Vagina (tissue), 2 donors: ENCODE measurements at regions not wholly inside any gene's neighbourhood (a gene's known extent, or its start where the extent isn't known, plus 50 kb on each side); places are given as distances from the start of the nearest gene placed in this dataset.

Experiments used
- DNase-seq, 2 donors: peaks; one replicate each; pipeline ENCODE4 v3.0.0-alpha.2; 2017; ENCODE audit errors: extremely low spot score in 2 of 2
- H3K27ac ChIP-seq: fragments of 200-600 bp; sonication (generic); one replicate; pipeline ENCODE4 v1.5.1; 2019
- H3K27me3 ChIP-seq: fragments of 200-600 bp; sonication (generic); one replicate; pipeline ENCODE4 v1.5.1; 2019
- H3K36me3 ChIP-seq, 2 donors: fragments of 200-600 bp; sonication (generic); one replicate each; pipeline ENCODE4 v1.5.1; 2017 to 2019
- H3K4me1 ChIP-seq: fragments of 200-600 bp; sonication (generic); one replicate; pipeline ENCODE4 v1.5.1; 2019
- H3K4me3 ChIP-seq, 2 donors: fragments of 200-600 bp; sonication (generic); 1 replicate in 1 of 2; 2 replicates in 1 of 2; pipeline ENCODE4 v1.5.1; 2016 to 2019
- H3K9me3 ChIP-seq: fragments of 200-600 bp; sonication (generic); one replicate; pipeline ENCODE4 v1.5.1; 2019
- POLR2A ChIP-seq, 2 donors: fragments of 450-650 bp; IDR thresholded peaks; one replicate each; pipeline ENCODE4 v1.6.1; 2017; ENCODE audit warnings: antibody characterized with exemption in 2 of 2, mild to moderate bottlenecking in 2 of 2, moderate library complexity in 2 of 2
- POLR2AphosphoS5 ChIP-seq, 2 donors: sonication (generic); formaldehyde crosslinking; IDR thresholded peaks; one replicate each; pipeline ENCODE4 v1.9.0; 2017; ENCODE audit warnings: antibody characterized with exemption in 2 of 2, mild to moderate bottlenecking in 2 of 2, low read depth in 1 of 2; ENCODE audit not compliant: insufficient read depth in 1 of 2
- intact Hi-C: fragments of 100-400 bp; cut with DNase I; formaldehyde crosslinking; loops from one replicate; pipeline ENCODE4 v1.15.1; 2023
- TF ChIP-seq, protein P1 (sequence below), 3 experiments: fragments of 450-650 bp in 2 of 3; fragments of 200-600 bp in 1 of 3; sonication (generic) in 1 of 3; IDR thresholded peaks; one replicate each; pipeline ENCODE4 v1.5.1; 2017 to 2019; ENCODE audit warnings: antibody characterized with exemption in 3 of 3, mild to moderate bottlenecking in 2 of 3, moderate library complexity in 2 of 3

DNA sequence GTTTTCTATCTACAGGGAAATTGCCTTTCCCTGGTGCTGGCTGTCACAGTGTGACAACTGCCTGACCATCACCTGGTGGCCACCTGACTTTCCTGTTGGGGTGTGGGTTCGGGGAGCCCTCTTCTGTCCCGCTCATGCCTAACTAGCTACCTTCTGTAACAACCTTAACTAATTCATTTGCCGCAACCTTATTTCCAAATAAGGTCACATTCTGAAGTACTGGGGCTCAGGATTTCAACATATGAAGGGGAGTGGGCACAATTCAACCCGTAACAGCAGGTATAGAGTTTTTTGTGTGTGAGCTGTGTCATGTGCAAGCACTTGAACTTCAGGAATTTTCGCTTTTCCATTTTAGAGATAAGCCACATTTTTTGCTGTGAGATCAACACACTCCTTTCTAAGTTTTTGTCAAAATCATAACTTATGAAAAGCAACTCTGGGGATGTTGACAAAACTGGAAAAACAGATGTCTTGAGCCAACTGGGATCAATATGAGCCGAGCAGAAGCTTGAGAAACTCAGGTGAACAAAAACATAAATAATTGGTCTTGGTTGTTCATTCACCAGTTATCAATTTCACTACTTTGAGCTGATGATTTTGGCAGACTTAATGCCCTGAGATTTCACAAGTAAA lies 242.0 kb upstream of the RGMA start:
- no peak overlapping the region for H3K4me3 ChIP-seq
- no peaks in the 10 kb centered on the region for H3K9me3 ChIP-seq
- DNase-seq, result no peak
- intact Hi-C loops, result no loop called here
- H3K27ac ChIP-seq, result no peak overlapping the region
- H3K4me1 ChIP-seq, result no peaks in the 10 kb centered on the region
- no peaks in the 10 kb centered on the region for H3K36me3 ChIP-seq
- no peak for TF ChIP-seq POLR2A (IDR thresholded peaks at IDR 0.05)
- TF ChIP-seq POLR2AphosphoS5 (IDR thresholded peaks at IDR 0.05; ENCODE audit: insufficient read depth in 1 of 2, low read depth in 1 of 2), result no peak
- TF ChIP-seq, protein P1, sequence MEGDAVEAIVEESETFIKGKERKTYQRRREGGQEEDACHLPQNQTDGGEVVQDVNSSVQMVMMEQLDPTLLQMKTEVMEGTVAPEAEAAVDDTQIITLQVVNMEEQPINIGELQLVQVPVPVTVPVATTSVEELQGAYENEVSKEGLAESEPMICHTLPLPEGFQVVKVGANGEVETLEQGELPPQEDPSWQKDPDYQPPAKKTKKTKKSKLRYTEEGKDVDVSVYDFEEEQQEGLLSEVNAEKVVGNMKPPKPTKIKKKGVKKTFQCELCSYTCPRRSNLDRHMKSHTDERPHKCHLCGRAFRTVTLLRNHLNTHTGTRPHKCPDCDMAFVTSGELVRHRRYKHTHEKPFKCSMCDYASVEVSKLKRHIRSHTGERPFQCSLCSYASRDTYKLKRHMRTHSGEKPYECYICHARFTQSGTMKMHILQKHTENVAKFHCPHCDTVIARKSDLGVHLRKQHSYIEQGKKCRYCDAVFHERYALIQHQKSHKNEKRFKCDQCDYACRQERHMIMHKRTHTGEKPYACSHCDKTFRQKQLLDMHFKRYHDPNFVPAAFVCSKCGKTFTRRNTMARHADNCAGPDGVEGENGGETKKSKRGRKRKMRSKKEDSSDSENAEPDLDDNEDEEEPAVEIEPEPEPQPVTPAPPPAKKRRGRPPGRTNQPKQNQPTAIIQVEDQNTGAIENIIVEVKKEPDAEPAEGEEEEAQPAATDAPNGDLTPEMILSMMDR (IDR thresholded peaks at IDR 0.05), result no peak
- H3K27me3 ChIP-seq, result no peaks in the 10 kb centered on the region

DNA sequence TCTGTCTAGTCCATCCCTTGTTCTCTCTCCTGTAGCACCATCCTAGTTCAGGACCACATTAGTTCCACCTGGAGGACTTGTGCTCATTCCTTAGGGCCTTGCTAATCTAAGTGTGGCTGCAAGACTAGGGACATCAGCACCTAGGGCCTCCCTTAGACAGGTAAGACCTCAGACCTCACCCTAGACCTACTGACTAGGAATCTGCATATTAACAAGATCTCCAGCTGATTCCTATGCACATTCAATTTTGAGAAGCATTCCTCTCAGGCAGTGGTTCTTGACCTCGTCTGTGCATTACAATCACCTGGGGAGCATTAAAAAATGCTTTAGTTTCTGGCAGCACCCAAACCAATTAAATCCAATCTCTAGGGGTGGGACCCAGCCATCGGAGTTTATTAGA lies 238.4 kb upstream of the RGMA start:
- no peak for DNase-seq
- Histone ChIP-seq H3K4me3 (no peak overlapping the region), H3K4me1 (no peaks in the 10 kb centered on the region), H3K27me3 (no peaks in the 10 kb centered on the region), H3K9me3 (no peaks in the 10 kb centered on the region), H3K36me3 (no peaks in the 10 kb centered on the region), H3K27ac (no peak overlapping the region)
- TF ChIP-seq POLR2AphosphoS5 (IDR thresholded peaks at IDR 0.05; ENCODE audit: insufficient read depth in 1 of 2, low read depth in 1 of 2) (no peak), POLR2A (IDR thresholded peaks at IDR 0.05) (no peak)
- TF ChIP-seq, protein P1 (IDR thresholded peaks at IDR 0.05), result no peak
- intact Hi-C loops, result no loop called here

DNA sequence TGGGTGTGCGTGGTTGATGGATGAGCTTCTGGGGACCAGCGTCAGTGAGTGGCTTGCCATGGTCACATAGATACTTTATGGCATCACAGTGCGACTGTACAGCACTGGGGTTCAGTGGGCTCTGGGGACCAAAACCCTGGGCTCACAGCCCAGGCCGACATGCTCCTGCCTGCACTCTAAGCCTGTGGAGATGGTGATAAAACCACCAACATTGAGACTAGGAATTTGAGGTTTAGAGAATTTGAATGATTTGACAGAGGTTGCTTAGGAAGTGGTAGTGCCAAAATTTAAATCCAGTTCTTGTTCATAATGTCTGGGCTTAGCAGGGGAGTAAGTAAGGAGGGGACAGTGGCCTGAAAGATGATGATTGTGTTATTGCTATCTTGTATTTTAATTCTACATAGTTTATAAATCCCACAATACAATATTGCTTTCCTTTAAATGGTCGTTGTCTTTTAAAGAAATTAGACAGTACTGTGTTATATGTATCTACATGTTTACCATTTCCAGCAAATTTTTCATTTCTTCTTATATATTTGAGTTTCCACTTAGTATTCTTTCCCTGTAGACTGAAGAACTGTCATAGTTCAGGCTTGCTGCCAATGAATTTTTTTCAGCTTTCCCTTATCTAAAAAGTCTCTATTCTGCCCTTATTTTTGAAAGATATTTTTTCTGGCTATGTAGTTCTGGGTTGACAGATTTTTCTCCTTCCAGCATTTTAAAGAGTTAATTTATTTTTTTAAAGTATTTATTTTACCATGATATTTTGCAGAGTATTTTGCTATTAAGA lies 235.4 kb upstream of the RGMA start:
- Histone ChIP-seq H3K27me3 (no peaks in the 10 kb centered on the region), H3K4me3 (no peak overlapping the region), H3K36me3 (no peaks in the 10 kb centered on the region), H3K9me3 (no peaks in the 10 kb centered on the region), H3K4me1 (no peaks in the 10 kb centered on the region), H3K27ac (no peak overlapping the region)
- intact Hi-C loops, result no loop called here
- TF ChIP-seq POLR2AphosphoS5 (IDR thresholded peaks at IDR 0.05; ENCODE audit: insufficient read depth in 1 of 2, low read depth in 1 of 2) (no peak), POLR2A (IDR thresholded peaks at IDR 0.05) (no peak)
- TF ChIP-seq, protein P1 (IDR thresholded peaks at IDR 0.05), result no peak
- DNase-seq, result no peak

DNA sequence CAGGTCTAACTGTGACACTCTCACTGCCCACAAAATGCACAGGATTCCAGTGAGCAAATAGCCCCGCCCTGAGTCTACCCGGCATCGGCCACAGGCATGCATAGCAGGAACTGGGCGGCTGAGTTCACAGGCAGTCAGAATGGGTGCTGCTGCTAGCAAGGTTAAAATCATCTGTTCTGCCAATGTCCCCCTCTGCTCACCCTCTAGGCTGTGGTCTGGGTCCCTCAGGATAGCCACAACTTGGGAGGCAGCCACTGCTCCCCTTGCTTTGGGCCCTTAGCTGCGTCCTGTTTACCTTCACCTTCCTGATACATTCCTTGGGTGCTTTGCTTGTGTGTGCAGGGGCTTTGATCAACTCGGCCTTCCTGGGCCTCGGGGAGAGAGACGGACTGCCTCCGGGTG lies 232.9 kb upstream of the RGMA start:
- H3K4me1 ChIP-seq, result no peaks in the 10 kb centered on the region
- H3K4me3 ChIP-seq, result no peak overlapping the region
- no peak for DNase-seq
- no peaks in the 10 kb centered on the region for H3K36me3 ChIP-seq
- intact Hi-C loops, result no loop called here
- TF ChIP-seq POLR2AphosphoS5 (IDR thresholded peaks at IDR 0.05; ENCODE audit: insufficient read depth in 1 of 2, low read depth in 1 of 2), result no peak
- no peak for TF ChIP-seq POLR2A (IDR thresholded peaks at IDR 0.05)
- TF ChIP-seq, protein P1 (IDR thresholded peaks at IDR 0.05), result no peak
- no peaks in the 10 kb centered on the region for H3K9me3 ChIP-seq
- H3K27me3 ChIP-seq, result no peaks in the 10 kb centered on the region
- H3K27ac ChIP-seq, result no peak overlapping the region
